Suprapubic skin (tissue), 4 donors: ENCODE measurements at regions not wholly inside any gene's neighbourhood (a gene's known extent, or its start where the extent isn't known, plus 50 kb on each side); places are given as distances from the start of the nearest gene placed in this dataset.

Experiments used
- DNase-seq, 2 donors: peaks; one replicate each; pipeline ENCODE4 v3.0.0-alpha.2; 2019; ENCODE audit warnings: low spot score in 2 of 2
- H3K27ac ChIP-seq: fragments of 200-600 bp; sonication (generic); one replicate; pipeline ENCODE4 v1.5.1; 2019
- H3K27me3 ChIP-seq: fragments of 200-600 bp; sonication (generic); one replicate; pipeline ENCODE4 v1.5.1; 2019
- H3K36me3 ChIP-seq: fragments of 200-600 bp; sonication (generic); one replicate; pipeline ENCODE4 v1.5.1; 2019
- H3K4me1 ChIP-seq: fragments of 200-600 bp; sonication (generic); one replicate; pipeline ENCODE4 v1.5.1; 2019
- H3K4me3 ChIP-seq: fragments of 200-600 bp; sonication (generic); one replicate; pipeline ENCODE4 v1.5.1; 2019; ENCODE audit warnings: mild to moderate bottlenecking
- H3K9me3 ChIP-seq: fragments of 200-600 bp; sonication (generic); one replicate; pipeline ENCODE4 v1.5.1; 2019
- CTCF ChIP-seq, 2 donors: fragments of 200-600 bp in 1 of 2; fragments of 450-650 bp in 1 of 2; sonication (generic) in 1 of 2; IDR thresholded peaks; one replicate each; pipeline ENCODE4 v1.5.1; 2016 to 2019; ENCODE audit warnings: antibody characterized with exemption in 2 of 2, mild to moderate bottlenecking in 1 of 2, moderate library complexity in 1 of 2
- EP300 ChIP-seq: sonication (generic); formaldehyde crosslinking; IDR thresholded peaks from one replicate; pipeline ENCODE4 v1.6.1; 2017; ENCODE audit warnings: antibody characterized with exemption
- POLR2A ChIP-seq, 2 donors: fragments of 450-650 bp; IDR thresholded peaks; one replicate each; pipeline ENCODE4 v1.6.1; 2017; ENCODE audit warnings: antibody characterized with exemption in 2 of 2, mild to moderate bottlenecking in 2 of 2, moderate library complexity in 2 of 2
- POLR2AphosphoS5 ChIP-seq, 3 donors: sonication (generic); formaldehyde crosslinking; IDR thresholded peaks; one replicate each; pipeline ENCODE4 v1.6.1; 2017; ENCODE audit warnings: antibody characterized with exemption in 3 of 3
- WGBS: methylation state at CpG from one replicate; pipeline ENCODE4 v1.1.5; 2018; 5-methylcytosine and 5-hydroxymethylcytosine counted together

DNA sequence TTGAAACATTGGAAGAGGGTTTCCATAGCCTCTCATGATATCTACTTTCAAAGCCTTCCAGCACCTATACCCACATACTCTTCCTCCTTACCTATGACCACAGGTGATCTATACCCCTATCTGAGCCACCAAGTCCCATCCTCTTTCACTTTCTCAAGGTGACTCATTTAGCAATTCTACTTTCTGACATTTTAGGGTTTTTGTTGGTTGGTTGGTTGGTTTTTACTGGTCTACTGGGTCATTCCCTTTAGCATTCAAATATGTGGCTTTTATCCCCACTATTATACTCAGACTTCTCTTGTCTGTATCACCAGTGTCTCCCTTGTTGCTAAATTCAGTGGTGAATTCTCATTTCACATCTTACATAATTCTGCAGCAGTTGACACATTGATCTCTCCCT lies 130.4 kb upstream of the STEAP4 start:
- TF ChIP-seq POLR2A (IDR thresholded peaks at IDR 0.05) (no peak), EP300 (no peak), CTCF (IDR thresholded peaks at IDR 0.05) (no peak), POLR2AphosphoS5 (IDR thresholded peaks at IDR 0.05) (no peak)

GRCh38 chr7:88432301-88432700 lies 125.6 kb upstream of the STEAP4 start:
- Histone ChIP-seq H3K4me3 (no peak overlapping the region), H3K27me3 (no peaks in the 10 kb centered on the region), H3K9me3 (no peaks in the 10 kb centered on the region), H3K27ac (no peak overlapping the region), H3K36me3 (no peaks in the 10 kb centered on the region), H3K4me1 (no peaks in the 10 kb centered on the region)
- TF ChIP-seq POLR2A (IDR thresholded peaks at IDR 0.05) (no peak), EP300 (no peak), CTCF (IDR thresholded peaks at IDR 0.05) (no peak), POLR2AphosphoS5 (IDR thresholded peaks at IDR 0.05) (no peak)
- no peak for DNase-seq
- 53% methylated on average over 2 of the region's 2 CpGs for WGBS

More for the DNA sequence above, 130.4 kb upstream of the STEAP4 start:
- no peaks in the 10 kb centered on the region for H3K27me3 ChIP-seq
- no peaks in the 10 kb centered on the region for H3K4me1 ChIP-seq
- no peaks in the 10 kb centered on the region for H3K9me3 ChIP-seq
- no peak overlapping the region for H3K27ac ChIP-seq
- H3K4me3 ChIP-seq: no peak overlapping the region
- no peak for DNase-seq
- no peaks in the 10 kb centered on the region for H3K36me3 ChIP-seq

DNA sequence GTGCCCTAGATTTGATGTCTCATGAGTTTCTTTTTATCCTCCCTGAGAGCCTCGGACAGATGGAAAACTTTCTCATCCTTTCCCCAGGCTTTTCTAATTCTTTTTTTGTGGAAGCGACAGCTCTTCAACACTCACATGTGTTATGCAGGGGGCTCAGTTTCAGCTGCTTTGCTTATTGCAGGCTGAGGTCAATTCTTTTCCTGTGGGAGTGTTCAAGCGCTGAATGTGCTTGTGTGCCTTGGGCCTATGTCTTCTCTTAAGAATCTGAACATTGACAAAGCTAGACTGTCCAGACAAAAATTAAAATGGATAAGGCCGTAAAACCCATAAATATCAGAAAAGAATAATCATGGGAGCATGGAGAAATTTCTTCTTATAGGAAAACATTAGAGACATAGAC lies 125.2 kb upstream of the STEAP4 start:
- no peaks in the 10 kb centered on the region for H3K9me3 ChIP-seq
- WGBS: 70% methylated on average over 4 of the region's 4 CpGs
- TF ChIP-seq POLR2AphosphoS5 (IDR thresholded peaks at IDR 0.05) (no peak), CTCF (IDR thresholded peaks at IDR 0.05) (no peak), EP300 (no peak), POLR2A (IDR thresholded peaks at IDR 0.05) (no peak)
- no peaks in the 10 kb centered on the region for H3K36me3 ChIP-seq
- no peak for DNase-seq
- H3K27ac ChIP-seq: no peak overlapping the region
- H3K4me3 ChIP-seq: no peak overlapping the region
- no peaks in the 10 kb centered on the region for H3K4me1 ChIP-seq
- no peaks in the 10 kb centered on the region for H3K27me3 ChIP-seq

- no peaks in the 10 kb centered on the region for H3K36me3 ChIP-seq
- no peak for TF ChIP-seq POLR2AphosphoS5 (IDR thresholded peaks at IDR 0.05)
- no peak for TF ChIP-seq CTCF (IDR thresholded peaks at IDR 0.05)
- TF ChIP-seq EP300: no peak
- TF ChIP-seq POLR2A (IDR thresholded peaks at IDR 0.05): no peak
- WGBS: 63% methylated on average over 2 of the region's 2 CpGs
- H3K27me3 ChIP-seq: no peaks in the 10 kb centered on the region
- no peak overlapping the region for H3K4me3 ChIP-seq
- no peaks in the 10 kb centered on the region for H3K9me3 ChIP-seq
- H3K27ac ChIP-seq: no peak overlapping the region
- DNase-seq: no peak
- no peaks in the 10 kb centered on the region for H3K4me1 ChIP-seq
Measured at GRCh38 chr7:88429382-88429781, 122.7 kb upstream of the STEAP4 start.

- WGBS: 93% methylated on average over 5 of the region's 5 CpGs
- Histone ChIP-seq H3K9me3 (no peaks in the 10 kb centered on the region), H3K27ac (no peak overlapping the region), H3K4me3 (no peak overlapping the region), H3K4me1 (no peaks in the 10 kb centered on the region), H3K27me3 (no peaks in the 10 kb centered on the region), H3K36me3 (no peaks in the 10 kb centered on the region)
- no peak for DNase-seq
- TF ChIP-seq POLR2A (IDR thresholded peaks at IDR 0.05) (no peak), POLR2AphosphoS5 (IDR thresholded peaks at IDR 0.05) (no peak), EP300 (no peak), CTCF (IDR thresholded peaks at IDR 0.05) (no peak)
Measured at GRCh38 chr7:88402529-88402928, 95.8 kb upstream of the STEAP4 start.
